HCT116 (cell line): ENCODE measurements at regions not wholly inside any gene's neighbourhood (a gene's known extent, or its start where the extent isn't known, plus 50 kb on each side); places are given as distances from the start of the nearest gene placed in this dataset.

Experiments
- ATAC-seq: fragments of 200-7000 bp; cut with Tn5 transposase; 2 replicates; pipeline ENCODE4 v1.9.1; 2020; ENCODE audit warnings: mild to moderate bottlenecking, moderate library complexity
- BruUV-seq: library from RNA; stranded (reverse); fragments of 400-500 nt; replicated peaks from 2 replicates; lab custom pipeline; 2021; lab: Mats Ljungman, UMichigan
- CTCF ChIA-PET: fragments of 300-600 bp; sonication (Branson Sonifier 250); formaldehyde crosslinking; loops from one replicate; lab custom pipeline; 2021; ENCODE audit warnings: antibody characterized with exemption; lab: Charles Lee
- POLR2A ChIA-PET: fragments of 300-600, 350-600 bp; sonication (Branson Sonifier 250); formaldehyde crosslinking; loops from one replicate; lab custom pipeline; 2021; ENCODE audit warnings: antibody characterized with exemption; lab: Charles Lee
- RAD21 ChIA-PET, 2 experiments: fragments of 300-600 bp; sonication (Branson Sonifier 250); formaldehyde crosslinking; loops; one replicate each; lab custom pipeline; 2023; ENCODE audit warnings: low total read pairs in 2 of 2; ENCODE audit not compliant: uncharacterized antibody in 2 of 2, unreplicated experiment in 2 of 2, low non-redundant PET in 1 of 2; lab: Charles Lee
- DNase-seq: peaks from one replicate; pipeline ENCODE4 v3.0.0-alpha.2; 2010; ENCODE audit warnings: low read depth, low spot score
- H2AFZ ChIP-seq: fragments of 200-600 bp; shearing (Covaris generic), sonication (generic); 2 replicates; pipeline ENCODE4 v1.6.1; 2017; ENCODE audit warnings: low read depth, mixed run types, mixed read lengths, antibody characterized with exemption, low read length; ENCODE audit not compliant: poor library complexity, severe bottlenecking
- H3K27ac ChIP-seq: 2 replicates; pipeline ENCODE4 v1.5.1; 2012; ENCODE audit warnings: low read depth, low read length
- H3K27me3 ChIP-seq: fragments of 200-600 bp; sonication (generic); 2 replicates; pipeline ENCODE4 v1.6.1; 2016; ENCODE audit warnings: mixed run types, low read length, mixed read lengths; ENCODE audit not compliant: insufficient read depth
- H3K36me3 ChIP-seq, 2 experiments: fragments of 200-500 bp in 1 of 2; fragments of 200-600 bp in 1 of 2; sonication (Bioruptor generic) in 1 of 2; sonication (generic) in 1 of 2; 2 replicates each; pipeline versions ENCODE4 v1.5.1 to v1.6.1; 2014 to 2016; ENCODE audit warnings: low read length in 2 of 2, inconsistent platforms in 1 of 2, mixed read lengths in 1 of 2, mixed run types in 1 of 2; ENCODE audit not compliant: insufficient read depth in 2 of 2, control insufficient read depth in 1 of 2
- H3K4me1 ChIP-seq, 2 experiments: fragments of 200-600 bp in 1 of 2; sonication (generic) in 1 of 2; 2 replicates each; pipeline versions ENCODE4 v1.5.1 to v1.6.1; 2012 to 2017; ENCODE audit warnings: low read length in 2 of 2, inconsistent platforms in 1 of 2, mild to moderate bottlenecking in 1 of 2, mixed read lengths in 1 of 2, mixed run types in 1 of 2, moderate library complexity in 1 of 2; ENCODE audit not compliant: insufficient read depth in 2 of 2, control insufficient read depth in 1 of 2
- H3K4me2 ChIP-seq: fragments of 200-600 bp; sonication (generic); 2 replicates; pipeline ENCODE4 v1.6.1; 2017; ENCODE audit warnings: mixed run types, low read length, mixed read lengths
- H3K4me3 ChIP-seq, 2 experiments: fragments of 200-600 bp in 1 of 2; sonication (generic) in 1 of 2; replicated peaks in 1 of 2; 2 replicates each; pipeline ENCODE4 v1.5.1; 2011 to 2016; ENCODE audit warnings: low read length in 2 of 2, control low read depth in 1 of 2, low read depth in 1 of 2, mild to moderate bottlenecking in 1 of 2, mixed read lengths in 1 of 2, mixed run types in 1 of 2
- H3K79me2 ChIP-seq: fragments of 200-600 bp; sonication (generic); 2 replicates; pipeline ENCODE4 v1.6.1; 2017; ENCODE audit warnings: mild to moderate bottlenecking, mixed run types, low read length, moderate library complexity, mixed read lengths; ENCODE audit not compliant: insufficient read depth
- H3K9ac ChIP-seq: fragments of 200-600 bp; sonication (generic); 2 replicates; pipeline ENCODE4 v1.6.1; 2016; ENCODE audit warnings: low read length, mixed read lengths
- H3K9me2 ChIP-seq: fragments of 200-600 bp; sonication (generic), shearing (Covaris generic); 2 replicates; pipeline ENCODE4 v1.6.1; 2017; ENCODE audit warnings: mixed run types, mild to moderate bottlenecking, moderate library complexity; ENCODE audit not compliant: insufficient read depth
- H3K9me3 ChIP-seq, 2 experiments: fragments of 200-500 bp in 1 of 2; fragments of 200-600 bp in 1 of 2; sonication (Bioruptor generic) in 1 of 2; sonication (generic) in 1 of 2; 2 replicates each; pipeline ENCODE4 v1.6.1; 2014 to 2017; ENCODE audit warnings: low read length in 2 of 2, mixed read lengths in 2 of 2, inconsistent platforms in 1 of 2, low read depth in 1 of 2, mild to moderate bottlenecking in 1 of 2, mixed run types in 1 of 2, moderate library complexity in 1 of 2; ENCODE audit not compliant: control insufficient read depth in 1 of 2, insufficient read depth in 1 of 2
- H4K20me1 ChIP-seq: fragments of 200-600 bp; sonication (generic), shearing (Covaris generic); 2 replicates; pipeline ENCODE4 v1.6.1; 2017; ENCODE audit warnings: mixed run types, mild to moderate bottlenecking, moderate library complexity; ENCODE audit not compliant: insufficient read depth
- CBX3 ChIP-seq: IDR thresholded peaks from 2 replicates; pipeline ENCODE4 v1.6.1; 2012; ENCODE audit warnings: low read depth
- EZH2 ChIP-seq: fragments of 200-600 bp; sonication (generic); IDR thresholded peaks from 2 replicates; pipeline ENCODE4 v1.6.1; 2017; ENCODE audit warnings: antibody characterized with exemption, mixed run types
- EZH2phosphoT487 ChIP-seq: fragments of 200-600 bp; IDR thresholded peaks from 2 replicates; pipeline ENCODE4 v1.6.1; 2018; ENCODE audit warnings: antibody characterized with exemption, borderline replicate concordance
- JUND ChIP-seq: IDR thresholded peaks from 2 replicates; pipeline ENCODE4 v1.6.1; 2012
- RAD21 ChIP-seq: IDR thresholded peaks from 2 replicates; pipeline ENCODE4 v1.6.1; 2012; ENCODE audit warnings: low read depth, mild to moderate bottlenecking
- SIN3A ChIP-seq: IDR thresholded peaks from 2 replicates; pipeline ENCODE4 v1.6.1; 2012; ENCODE audit warnings: low read depth
- SP1 ChIP-seq: IDR thresholded peaks from 2 replicates; pipeline ENCODE4 v1.6.1; 2012; ENCODE audit warnings: low read depth
- YY1 ChIP-seq: IDR thresholded peaks from 2 replicates; pipeline ENCODE4 v1.6.1; 2011; ENCODE audit warnings: low read length, low read depth, moderate library complexity, mild to moderate bottlenecking; ENCODE audit not compliant: insufficient replicate concordance; ENCODE audit errors: extremely low read depth
- ZFX ChIP-seq: fragments of 450-650 bp; IDR thresholded peaks from 2 replicates; pipeline ENCODE4 v1.6.1; 2017
- ZNF274 ChIP-seq: fragments of 200-500 bp; sonication (Bioruptor generic); IDR thresholded peaks from 2 replicates; pipeline ENCODE4 v1.6.1; 2014; ENCODE audit warnings: mild to moderate bottlenecking, low read depth, low read length, inconsistent platforms
- intact Hi-C: fragments of 100-400 bp; cut with micrococcal nuclease; formaldehyde crosslinking; loops from 2 replicates; pipeline ENCODE4 v1.10.0; 2022
- TF ChIP-seq, protein P1 (sequence below), 3 experiments: fragments of 200-600 bp in 1 of 3; sonication (generic) in 1 of 3; IDR thresholded peaks in 2 of 3; conservative IDR thresholded peaks in 1 of 3; 2 replicates each; pipeline ENCODE4 v1.5.1; 2012 to 2017; ENCODE audit warnings: low read depth in 2 of 3, low read length in 2 of 3, antibody characterized with exemption in 1 of 3, borderline replicate concordance in 1 of 3, control low read depth in 1 of 3, mild to moderate bottlenecking in 1 of 3, mixed read lengths in 1 of 3, mixed run types in 1 of 3, moderate library complexity in 1 of 3; ENCODE audit not compliant: insufficient read depth in 1 of 3

DNA sequence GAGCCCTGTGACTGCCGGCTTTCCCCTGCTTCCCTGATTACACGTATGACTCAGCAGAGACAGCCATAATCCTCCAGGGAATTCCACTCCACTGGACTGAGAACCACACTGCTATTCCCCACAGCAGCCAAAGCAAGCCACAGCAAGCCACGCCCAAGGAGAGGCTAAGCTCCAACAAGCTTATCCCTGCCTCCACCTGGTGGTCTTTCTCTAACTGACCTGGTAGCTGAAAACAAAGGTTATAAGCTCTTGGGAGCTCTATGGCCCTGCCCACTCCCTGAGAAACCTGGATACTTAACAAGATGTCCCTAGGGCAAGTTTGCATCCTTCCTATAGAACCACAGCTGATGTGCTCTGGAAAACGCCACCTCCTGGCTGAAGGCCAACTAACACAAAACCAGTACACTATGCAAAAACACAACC, 613.7 kb upstream of the CDH18 start:
- H3K4me3 ChIP-seq = no peak overlapping the region
- CTCF ChIA-PET = no interaction called here

DNA sequence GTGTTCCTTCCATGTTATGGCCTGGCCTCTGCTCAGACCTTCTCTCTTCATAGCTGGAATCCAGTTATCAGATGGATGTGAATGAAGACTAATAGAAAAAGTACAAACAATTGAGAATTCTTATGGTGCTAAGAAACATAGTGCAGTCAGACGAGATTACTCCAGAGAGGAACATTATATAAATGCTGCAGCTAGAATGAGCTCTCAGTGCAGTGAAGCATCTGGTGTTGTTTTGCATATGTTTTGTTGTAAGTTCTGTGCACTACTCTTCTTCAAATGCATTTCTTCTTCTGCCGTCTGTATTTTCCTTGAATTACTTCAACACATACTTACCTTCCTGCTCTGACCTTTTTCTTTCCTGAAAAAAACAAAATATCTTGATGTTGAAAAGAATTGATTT, 602.4 kb upstream of the CDH18 start:
- TF ChIP-seq YY1 = no peak
- TF ChIP-seq ZFX = no peak

More for the DNA sequence above, 613.7 kb upstream of the CDH18 start:
- Histone ChIP-seq H3K4me2 (no peak overlapping the region), H2AFZ (no peak overlapping the region), H3K9ac (no peak overlapping the region), H3K27me3 (no peaks in the 10 kb centered on the region), H3K4me1 (no peaks in the 10 kb centered on the region), H3K9me3 (peaks cover 10 to 36% of the 10 kb centered on the region in 2 experiments; a peak in 3 of 4 replicates), H3K79me2 (no peaks in the 10 kb centered on the region), H3K36me3 (no peaks in the 10 kb centered on the region), H3K27ac (no peak overlapping the region), H4K20me1 (no peaks in the 10 kb centered on the region), H3K9me2 (no peaks in the 10 kb centered on the region)
- ChIA-PET RAD21 (no interaction called here), POLR2A (no interaction called here)
- intact Hi-C loops = no loop called here
- no TSS peak for BruUV-seq
- ATAC-seq (no peak), DNase-seq (no peak)
- no peak for TF ChIP-seq RAD21
- TF ChIP-seq SIN3A = no peak
- TF ChIP-seq SP1 = no peak
- no peak for TF ChIP-seq EZH2
- no peak for TF ChIP-seq ZFX
- TF ChIP-seq JUND = no peak
- TF ChIP-seq ZNF274 = no peak
- TF ChIP-seq EZH2phosphoT487 = no peak
- TF ChIP-seq, protein P1, sequence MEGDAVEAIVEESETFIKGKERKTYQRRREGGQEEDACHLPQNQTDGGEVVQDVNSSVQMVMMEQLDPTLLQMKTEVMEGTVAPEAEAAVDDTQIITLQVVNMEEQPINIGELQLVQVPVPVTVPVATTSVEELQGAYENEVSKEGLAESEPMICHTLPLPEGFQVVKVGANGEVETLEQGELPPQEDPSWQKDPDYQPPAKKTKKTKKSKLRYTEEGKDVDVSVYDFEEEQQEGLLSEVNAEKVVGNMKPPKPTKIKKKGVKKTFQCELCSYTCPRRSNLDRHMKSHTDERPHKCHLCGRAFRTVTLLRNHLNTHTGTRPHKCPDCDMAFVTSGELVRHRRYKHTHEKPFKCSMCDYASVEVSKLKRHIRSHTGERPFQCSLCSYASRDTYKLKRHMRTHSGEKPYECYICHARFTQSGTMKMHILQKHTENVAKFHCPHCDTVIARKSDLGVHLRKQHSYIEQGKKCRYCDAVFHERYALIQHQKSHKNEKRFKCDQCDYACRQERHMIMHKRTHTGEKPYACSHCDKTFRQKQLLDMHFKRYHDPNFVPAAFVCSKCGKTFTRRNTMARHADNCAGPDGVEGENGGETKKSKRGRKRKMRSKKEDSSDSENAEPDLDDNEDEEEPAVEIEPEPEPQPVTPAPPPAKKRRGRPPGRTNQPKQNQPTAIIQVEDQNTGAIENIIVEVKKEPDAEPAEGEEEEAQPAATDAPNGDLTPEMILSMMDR (IDR thresholded peaks at IDR 0.05 in 2 of 3, conservative IDR thresholded peaks at IDR 0.05 in 1 of 3; ENCODE audit: borderline replicate concordance in 1 of 3, insufficient read depth in 1 of 3, low read depth in 2 of 3, low read length in 2 of 3) = no peak
- no peak for TF ChIP-seq CBX3
- TF ChIP-seq, all 23 proteins: peak for 0

More for the DNA sequence above, 602.4 kb upstream of the CDH18 start:
- intact Hi-C loops = no loop called here
- no peak overlapping the region for H3K27ac ChIP-seq
- no peak overlapping the region for H3K9ac ChIP-seq
- ChIA-PET RAD21 (no interaction called here), CTCF (no interaction called here), POLR2A (no interaction called here)
- BruUV-seq = no TSS peak
- no peak overlapping the region for H3K4me2 ChIP-seq
- no peaks in the 10 kb centered on the region for H3K4me1 ChIP-seq
- ATAC-seq (no peak), DNase-seq (no peak)
- no peaks in the 10 kb centered on the region for H3K79me2 ChIP-seq
- H2AFZ ChIP-seq = no peak overlapping the region
- H3K9me3 ChIP-seq = peaks cover 3 to 17% of the 10 kb centered on the region in 2 experiments; a peak in 2 of 4 replicates
- no peaks in the 10 kb centered on the region; the same call in 1 of the 2 replicates for H3K27me3 ChIP-seq
- H3K36me3 ChIP-seq = no peaks in the 10 kb centered on the region; a peak in 1 of 4 replicates
- H3K4me3 ChIP-seq = no peak overlapping the region
- no peaks in the 10 kb centered on the region for H3K9me2 ChIP-seq
- H4K20me1 ChIP-seq = no peaks in the 10 kb centered on the region
